CD4-positive, CD25-positive, alpha-beta regulatory T cell (primary cell): ENCODE measurements at regions not wholly inside any gene's neighbourhood (a gene's known extent, or its start where the extent isn't known, plus 50 kb on each side); places are given as distances from the start of the nearest gene placed in this dataset.

Experiments used
- ATAC-seq, 2 donors: fragments of 150-1000 bp; cut with Tn5 transposase; one replicate each; pipeline ENCODE4 v1.10.0; 2021; ENCODE audit warnings: low read depth in 2 of 2, moderate number of reproducible peaks in 2 of 2, moderate library complexity in 1 of 2
- DNase-seq, 3 donors: peaks; one replicate each; pipeline versions ENCODE4 v3.0.0 to v3.0.0-alpha.2; 2012 to 2022; ENCODE audit warnings: mixed read lengths in 1 of 3
- H3K27ac ChIP-seq: one replicate; pipeline ENCODE4 v1.7.0; 2013; ENCODE audit warnings: mild to moderate bottlenecking, low read length; ENCODE audit not compliant: insufficient read depth, poor library complexity, severe bottlenecking
- H3K27me3 ChIP-seq: one replicate; pipeline ENCODE4 v1.7.0; 2013; ENCODE audit warnings: low read length; ENCODE audit not compliant: control insufficient read depth, insufficient read depth
- H3K36me3 ChIP-seq: one replicate; pipeline ENCODE4 v1.7.0; 2013; ENCODE audit warnings: mild to moderate bottlenecking, low read length, moderate library complexity; ENCODE audit not compliant: control insufficient read depth, insufficient read depth
- H3K4me1 ChIP-seq: 2 replicates; pipeline ENCODE4 v1.7.0; 2013; ENCODE audit warnings: mild to moderate bottlenecking, low read length; ENCODE audit not compliant: insufficient read depth, control insufficient read depth, poor library complexity, severe bottlenecking
- H3K4me3 ChIP-seq: one replicate; pipeline ENCODE4 v1.7.0; 2013; ENCODE audit warnings: low read depth, mild to moderate bottlenecking, low read length, moderate library complexity
- H3K9me3 ChIP-seq, 2 experiments: 1 replicate in 1 of 2; 2 replicates in 1 of 2; pipeline ENCODE4 v1.7.0; 2013; ENCODE audit warnings: low read length in 2 of 2, mild to moderate bottlenecking in 1 of 2, moderate library complexity in 1 of 2; ENCODE audit not compliant: control insufficient read depth in 2 of 2
- H3K27ac Mint-ChIP-seq, 3 donors: one replicate each; pipeline ENCODE4 v1.8.0; 2020 to 2022; ENCODE audit warnings: mild to moderate bottlenecking in 3 of 3, mixed read lengths in 3 of 3, moderate library complexity in 2 of 3
- H3K27me3 Mint-ChIP-seq: one replicate; pipeline ENCODE4 v1.8.0; 2022; ENCODE audit warnings: mild to moderate bottlenecking, mixed read lengths
- H3K36me3 Mint-ChIP-seq: one replicate; pipeline ENCODE4 v1.8.0; 2020; ENCODE audit warnings: mixed read lengths
- H3K4me1 Mint-ChIP-seq, 4 donors: one replicate each; pipeline ENCODE4 v1.8.0; 2020 to 2022; ENCODE audit warnings: mixed read lengths in 4 of 4, mild to moderate bottlenecking in 1 of 4
- H3K4me3 Mint-ChIP-seq, 4 donors: one replicate each; pipeline ENCODE4 v1.8.0; 2020 to 2022; ENCODE audit warnings: mild to moderate bottlenecking in 4 of 4, mixed read lengths in 4 of 4, moderate library complexity in 3 of 4
- H3K9me3 Mint-ChIP-seq, 7 donors: one replicate each; pipeline ENCODE4 v1.8.0; 2020 to 2022; ENCODE audit warnings: mixed read lengths in 7 of 7, mild to moderate bottlenecking in 3 of 7, moderate library complexity in 2 of 7

GRCh38 chr10:128211953-128212727, 85.9 kb upstream of the MKI67 start:
- peaks cover 9% of the 10 kb centered on the region for H3K27me3 Mint-ChIP-seq
- H3K4me3 Mint-ChIP-seq: peak overlapping the region; percentile 85 to 92 (median 90)
- ATAC-seq (peak; percentile 72 to 76), DNase-seq (peak; percentile 72 to 87 (median 79))
- H3K4me3 ChIP-seq: peak overlapping the region; percentile 43
- no peaks in the 10 kb centered on the region for H3K9me3 ChIP-seq
- H3K4me1 Mint-ChIP-seq: peaks cover 0 to 18% (median 8%) of the 10 kb centered on the region in 4 donors
- peak overlapping the region; percentile 16 to 73 (median 67) for H3K27ac Mint-ChIP-seq
- peaks cover 16% of the 10 kb centered on the region for H3K4me1 ChIP-seq
- no peaks in the 10 kb centered on the region for H3K36me3 ChIP-seq
- no peak overlapping the region for H3K27ac ChIP-seq
- H3K9me3 Mint-ChIP-seq: no peaks in the 10 kb centered on the region
- H3K36me3 Mint-ChIP-seq: no peaks in the 10 kb centered on the region
- no peaks in the 10 kb centered on the region for H3K27me3 ChIP-seq

DNA sequence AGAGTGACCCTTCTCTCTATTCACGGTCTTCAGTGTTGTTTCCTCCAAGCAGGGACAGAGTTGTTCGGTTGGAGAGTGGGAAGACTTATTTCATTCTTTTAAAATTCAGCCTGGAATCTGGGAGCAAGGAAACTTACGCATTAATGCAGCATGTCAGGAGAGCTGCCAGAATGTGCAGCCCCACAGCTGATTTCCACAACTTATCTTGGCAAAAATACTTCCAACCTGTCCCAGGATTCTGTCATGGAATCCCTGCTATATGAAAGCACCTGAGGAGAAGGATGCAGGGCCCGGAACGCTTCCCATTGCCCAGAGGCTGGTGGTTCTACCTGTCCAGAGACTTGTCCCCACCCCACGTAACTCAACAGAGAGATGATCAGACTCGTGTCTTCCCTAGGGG, 86.9 kb upstream of the MKI67 start:
- peaks cover 9% of the 10 kb centered on the region for H3K27me3 Mint-ChIP-seq
- DNase-seq (no peak), ATAC-seq (no peak)
- Histone ChIP-seq H3K4me3 (no peak overlapping the region), H3K36me3 (no peaks in the 10 kb centered on the region), H3K27me3 (no peaks in the 10 kb centered on the region), H3K27ac (no peak overlapping the region), H3K9me3 (no peaks in the 10 kb centered on the region), H3K4me1 (peaks cover 16% of the 10 kb centered on the region)
- H3K4me1 Mint-ChIP-seq: peaks cover 0 to 18% (median 8%) of the 10 kb centered on the region in 4 donors
- peak overlapping the region in 2 of 3 donors; percentile 6 to 8 for H3K27ac Mint-ChIP-seq
- H3K9me3 Mint-ChIP-seq: no peaks in the 10 kb centered on the region
- no peaks in the 10 kb centered on the region for H3K36me3 Mint-ChIP-seq
- peak overlapping the region in 2 of 4 donors; percentile 5 to 27 for H3K4me3 Mint-ChIP-seq

DNA sequence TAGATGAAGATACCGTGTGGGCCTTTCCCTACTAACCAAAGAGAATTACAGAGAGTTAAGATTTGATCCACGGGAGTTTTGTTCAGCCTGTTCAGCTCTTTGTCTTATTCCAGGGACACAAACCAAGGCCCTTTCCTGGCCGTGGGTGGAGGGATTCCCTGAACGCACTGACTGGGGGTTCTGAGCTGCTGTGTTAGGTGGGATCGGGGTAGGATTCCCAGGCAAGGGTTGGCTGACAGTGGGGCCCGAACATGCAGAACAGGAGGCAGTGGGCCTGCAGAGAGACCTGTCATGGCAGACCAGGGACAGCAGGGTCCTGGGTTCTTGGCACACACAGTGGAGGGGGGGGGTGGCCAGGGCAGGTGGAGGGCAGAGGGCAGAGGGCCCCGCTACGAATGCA, 89.5 kb upstream of the MKI67 start:
- ATAC-seq: no peak
- H3K4me3 Mint-ChIP-seq: no peak overlapping the region
- no peaks in the 10 kb centered on the region for H3K9me3 Mint-ChIP-seq
- H3K27me3 Mint-ChIP-seq: peaks cover 9% of the 10 kb centered on the region
- Histone ChIP-seq H3K9me3 (no peaks in the 10 kb centered on the region), H3K4me1 (peaks cover 6% of the 10 kb centered on the region), H3K4me3 (no peak overlapping the region), H3K36me3 (no peaks in the 10 kb centered on the region), H3K27me3 (no peaks in the 10 kb centered on the region), H3K27ac (no peak overlapping the region)
- H3K36me3 Mint-ChIP-seq: no peaks in the 10 kb centered on the region
- peaks cover 0 to 13% (median 3%) of the 10 kb centered on the region in 4 donors for H3K4me1 Mint-ChIP-seq
- no peak overlapping the region for H3K27ac Mint-ChIP-seq
- DNase-seq: no peak

GRCh38 chr10:128217136-128217535, 90.9 kb upstream of the MKI67 start:
- Histone ChIP-seq H3K27ac (no peak overlapping the region), H3K4me1 (peaks cover 1% of the 10 kb centered on the region), H3K9me3 (no peaks in the 10 kb centered on the region), H3K36me3 (no peaks in the 10 kb centered on the region), H3K27me3 (peaks cover 3% of the 10 kb centered on the region), H3K4me3 (no peak overlapping the region)
- H3K4me3 Mint-ChIP-seq: no peak overlapping the region
- H3K9me3 Mint-ChIP-seq: no peaks in the 10 kb centered on the region
- H3K27me3 Mint-ChIP-seq: peaks cover 5% of the 10 kb centered on the region
- H3K27ac Mint-ChIP-seq: peak overlapping the region in 1 of 3 donors; percentile 42
- H3K4me1 Mint-ChIP-seq: peaks cover 0 to 12% (median 2%) of the 10 kb centered on the region in 4 donors
- no peak for ATAC-seq
- no peaks in the 10 kb centered on the region for H3K36me3 Mint-ChIP-seq
- no peak for DNase-seq

- H3K27me3 Mint-ChIP-seq: peaks cover 5% of the 10 kb centered on the region
- Histone ChIP-seq H3K36me3 (no peaks in the 10 kb centered on the region), H3K27ac (no peak overlapping the region), H3K27me3 (peaks cover 3% of the 10 kb centered on the region), H3K4me3 (no peak overlapping the region), H3K9me3 (no peaks in the 10 kb centered on the region), H3K4me1 (no peaks in the 10 kb centered on the region)
- DNase-seq (no peak), ATAC-seq (no peak)
- H3K9me3 Mint-ChIP-seq: peaks cover 0 to 2% (median 0%) of the 10 kb centered on the region in 7 donors
- peaks cover 0 to 9% (median 2%) of the 10 kb centered on the region in 4 donors for H3K4me1 Mint-ChIP-seq
- H3K27ac Mint-ChIP-seq: peak overlapping the region in 1 of 3 donors; percentile 26
- no peak overlapping the region for H3K4me3 Mint-ChIP-seq
- no peaks in the 10 kb centered on the region for H3K36me3 Mint-ChIP-seq
Observed at GRCh38 chr10:128218161-128218560, 91.9 kb upstream of the MKI67 start.

DNA sequence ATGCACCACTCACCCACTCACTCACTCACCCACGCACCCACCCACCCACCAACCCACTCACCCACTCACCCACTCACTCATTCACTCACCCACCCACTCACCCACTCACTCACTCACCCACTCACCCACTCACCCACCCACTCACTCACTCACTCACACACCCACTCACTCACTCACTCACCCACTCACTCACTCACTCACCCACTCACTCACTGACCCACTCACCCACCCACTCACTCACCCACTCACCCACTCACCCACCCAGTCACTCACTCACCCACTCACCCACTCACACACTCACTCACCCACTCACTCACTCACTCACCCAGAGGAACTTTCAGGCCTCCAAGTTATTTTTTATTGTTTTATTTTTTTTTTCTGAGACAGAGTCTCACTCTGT, 93.1 kb upstream of the MKI67 start:
- no peak for DNase-seq
- no peak for ATAC-seq
- H3K27ac Mint-ChIP-seq: no peak overlapping the region

GRCh38 chr10:128220021-128220420, 93.8 kb upstream of the MKI67 start:
- Histone ChIP-seq H3K4me3 (no peak overlapping the region), H3K27me3 (peaks cover 3% of the 10 kb centered on the region), H3K4me1 (no peaks in the 10 kb centered on the region), H3K36me3 (no peaks in the 10 kb centered on the region), H3K9me3 (no peaks in the 10 kb centered on the region), H3K27ac (no peak overlapping the region)
- Mint-ChIP-seq H3K4me1 (peaks cover 0 to 9% (median 2%) of the 10 kb centered on the region in 4 donors), H3K4me3 (no peak overlapping the region), H3K27me3 (peaks cover 6% of the 10 kb centered on the region), H3K27ac (no peak overlapping the region), H3K36me3 (no peaks in the 10 kb centered on the region), H3K9me3 (peaks cover 0 to 2% (median under 1%) of the 10 kb centered on the region in 7 donors)
- DNase-seq: no peak
- ATAC-seq: no peak

More for the DNA sequence above, 93.1 kb upstream of the MKI67 start:
- Histone ChIP-seq H3K27ac (no peak overlapping the region), H3K27me3 (peaks cover 3% of the 10 kb centered on the region), H3K36me3 (no peaks in the 10 kb centered on the region), H3K4me3 (no peak overlapping the region), H3K9me3 (no peaks in the 10 kb centered on the region), H3K4me1 (no peaks in the 10 kb centered on the region)
- H3K4me3 Mint-ChIP-seq: no peak overlapping the region
- peaks cover 5% of the 10 kb centered on the region for H3K27me3 Mint-ChIP-seq
- peaks cover 0 to 2% (median 0%) of the 10 kb centered on the region in 7 donors for H3K9me3 Mint-ChIP-seq
- H3K4me1 Mint-ChIP-seq: peaks cover 0 to 9% (median 2%) of the 10 kb centered on the region in 4 donors
- H3K36me3 Mint-ChIP-seq: no peaks in the 10 kb centered on the region

DNA sequence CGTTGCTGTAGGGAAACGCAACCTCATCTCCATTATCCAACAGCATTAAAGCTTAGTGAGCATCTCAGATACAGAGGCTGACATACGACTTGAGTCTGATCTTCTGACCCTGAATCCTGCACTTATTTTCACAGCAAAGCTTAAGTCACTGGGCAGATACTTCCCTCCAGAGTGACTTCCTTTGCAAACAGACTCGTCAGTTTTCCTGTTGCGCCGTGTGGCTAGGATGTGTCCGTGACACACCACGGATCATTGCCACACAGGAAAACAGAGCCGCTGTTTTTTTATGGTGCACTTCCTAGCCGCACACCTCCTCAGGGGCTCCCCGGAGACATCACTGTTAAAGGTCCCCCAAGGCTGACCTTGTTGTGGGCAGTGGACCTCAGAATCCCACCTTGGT, 94.9 kb upstream of the MKI67 start:
- Histone ChIP-seq H3K4me1 (no peaks in the 10 kb centered on the region), H3K27me3 (peaks cover 3% of the 10 kb centered on the region), H3K27ac (no peak overlapping the region), H3K36me3 (no peaks in the 10 kb centered on the region), H3K4me3 (no peak overlapping the region), H3K9me3 (no peaks in the 10 kb centered on the region)
- DNase-seq: no peak
- ATAC-seq: no peak
- Mint-ChIP-seq H3K9me3 (peaks cover 0 to 4% (median 2%) of the 10 kb centered on the region in 7 donors), H3K27ac (no peak overlapping the region), H3K4me1 (peaks cover 0 to 9% (median 2%) of the 10 kb centered on the region in 4 donors), H3K4me3 (no peak overlapping the region), H3K27me3 (peaks cover 8% of the 10 kb centered on the region), H3K36me3 (no peaks in the 10 kb centered on the region)
